Gastroesophageal sphincter (tissue), 4 donors: ENCODE measurements at regions not wholly inside any gene's neighbourhood (a gene's known extent, or its start where the extent isn't known, plus 50 kb on each side); places are given as distances from the start of the nearest gene placed in this dataset.
A peak's percentile ranks its signal among the peaks of the same experiment; 100 is the strongest.

Experiments
- ATAC-seq: fragments of 150-250 bp; one replicate; pipeline ENCODE4 v1.9.1; 2016; ENCODE audit warnings: mild to moderate bottlenecking, moderate library complexity
- H3K27ac ChIP-seq, 4 donors: fragments of 200-600 bp; sonication (generic) in 3 of 4; 1 replicate in 3 of 4; 2 replicates in 1 of 4; pipeline ENCODE4 v1.5.1; 2016 to 2019
- H3K27me3 ChIP-seq: fragments of 200-600 bp; sonication (generic); one replicate; pipeline ENCODE4 v1.5.1; 2019
- H3K36me3 ChIP-seq, 2 donors: fragments of 200-600 bp; sonication (generic); one replicate each; pipeline ENCODE4 v1.5.1; 2019; ENCODE audit warnings: control low read depth in 1 of 2
- H3K4me1 ChIP-seq, 3 donors: fragments of 200-600 bp; sonication (generic); 1 replicate in 2 of 3; 2 replicates in 1 of 3; pipeline ENCODE4 v1.5.1; 2016 to 2019; ENCODE audit warnings: control low read depth in 2 of 3
- H3K4me3 ChIP-seq, 2 donors: fragments of 200-600 bp; sonication (generic); one replicate each; pipeline ENCODE4 v1.5.1; 2019; ENCODE audit warnings: mild to moderate bottlenecking in 1 of 2, moderate library complexity in 1 of 2
- H3K9me3 ChIP-seq, 3 donors: fragments of 200-600 bp; sonication (generic); one replicate each; pipeline ENCODE4 v1.5.1; 2017 to 2019; ENCODE audit warnings: control low read depth in 2 of 3
- EP300 ChIP-seq: sonication (generic); formaldehyde crosslinking; IDR thresholded peaks from one replicate; pipeline ENCODE4 v1.6.1; 2017; ENCODE audit warnings: antibody characterized with exemption, mild to moderate bottlenecking
- POLR2A ChIP-seq, 2 donors: fragments of 450-650 bp; IDR thresholded peaks; one replicate each; pipeline ENCODE4 v1.6.1; 2017; ENCODE audit warnings: antibody characterized with exemption in 2 of 2, mild to moderate bottlenecking in 2 of 2, moderate library complexity in 1 of 2
- POLR2AphosphoS5 ChIP-seq: sonication (generic); formaldehyde crosslinking; IDR thresholded peaks from one replicate; pipeline ENCODE4 v1.6.1; 2017; ENCODE audit warnings: antibody characterized with exemption
- WGBS, 2 donors: methylation state at CpG; one replicate each; pipeline ENCODE4 v1.1.5; 2018; ENCODE audit warnings: low coverage in 1 of 2; 5-methylcytosine and 5-hydroxymethylcytosine counted together
- TF ChIP-seq, protein P1 (sequence below), 4 experiments: fragments of 200-600 bp in 2 of 4; fragments of 450-650 bp in 2 of 4; sonication (generic) in 1 of 4; IDR thresholded peaks; one replicate each; pipeline ENCODE4 v1.5.1; 2017 to 2019; ENCODE audit warnings: antibody characterized with exemption in 4 of 4, mild to moderate bottlenecking in 2 of 4, moderate library complexity in 2 of 4

DNA sequence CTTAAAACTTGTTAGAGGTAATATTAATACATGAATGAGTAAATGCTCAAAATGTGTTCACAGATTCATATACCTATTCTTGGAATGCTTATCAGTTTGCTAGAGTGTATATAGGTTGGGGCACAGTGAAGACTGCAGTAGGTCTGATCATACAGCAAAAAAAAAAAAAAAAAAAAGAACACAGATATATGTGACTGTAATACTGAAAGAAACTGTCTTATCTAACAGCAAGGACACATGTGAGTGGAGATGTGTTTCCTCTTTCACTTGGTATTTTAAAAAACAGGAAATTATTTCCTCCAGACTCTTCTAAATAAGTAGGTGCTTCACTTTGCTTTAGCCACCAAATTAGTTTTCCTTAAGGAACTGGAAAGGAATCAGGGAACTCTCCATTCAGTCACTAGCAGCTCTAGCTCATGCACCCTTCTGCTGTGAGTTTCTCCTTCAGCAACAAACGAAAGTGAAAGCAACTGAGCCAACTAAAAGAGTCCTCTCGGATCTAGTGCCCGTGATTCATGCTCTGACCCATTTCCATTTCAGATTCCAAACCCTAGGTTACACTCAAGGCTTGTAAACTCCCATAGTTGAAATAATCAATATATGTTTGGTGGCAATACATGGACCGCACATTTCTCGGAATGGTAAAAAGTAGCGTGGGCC lies 98.5 kb downstream of the DSEL start:
- no peak for ATAC-seq
- peak overlapping the region in 1 of 4 donors; percentile 18 for H3K27ac ChIP-seq
- peak overlapping the region in 1 of 2 donors; percentile 15 for H3K4me3 ChIP-seq
- no peaks in the 10 kb centered on the region for H3K36me3 ChIP-seq
- TF ChIP-seq POLR2A (IDR thresholded peaks at IDR 0.05) (no peak), EP300 (no peak)
- TF ChIP-seq, protein P1, sequence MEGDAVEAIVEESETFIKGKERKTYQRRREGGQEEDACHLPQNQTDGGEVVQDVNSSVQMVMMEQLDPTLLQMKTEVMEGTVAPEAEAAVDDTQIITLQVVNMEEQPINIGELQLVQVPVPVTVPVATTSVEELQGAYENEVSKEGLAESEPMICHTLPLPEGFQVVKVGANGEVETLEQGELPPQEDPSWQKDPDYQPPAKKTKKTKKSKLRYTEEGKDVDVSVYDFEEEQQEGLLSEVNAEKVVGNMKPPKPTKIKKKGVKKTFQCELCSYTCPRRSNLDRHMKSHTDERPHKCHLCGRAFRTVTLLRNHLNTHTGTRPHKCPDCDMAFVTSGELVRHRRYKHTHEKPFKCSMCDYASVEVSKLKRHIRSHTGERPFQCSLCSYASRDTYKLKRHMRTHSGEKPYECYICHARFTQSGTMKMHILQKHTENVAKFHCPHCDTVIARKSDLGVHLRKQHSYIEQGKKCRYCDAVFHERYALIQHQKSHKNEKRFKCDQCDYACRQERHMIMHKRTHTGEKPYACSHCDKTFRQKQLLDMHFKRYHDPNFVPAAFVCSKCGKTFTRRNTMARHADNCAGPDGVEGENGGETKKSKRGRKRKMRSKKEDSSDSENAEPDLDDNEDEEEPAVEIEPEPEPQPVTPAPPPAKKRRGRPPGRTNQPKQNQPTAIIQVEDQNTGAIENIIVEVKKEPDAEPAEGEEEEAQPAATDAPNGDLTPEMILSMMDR (IDR thresholded peaks at IDR 0.05) = no peak
- no peaks in the 10 kb centered on the region for H3K4me1 ChIP-seq
- H3K9me3 ChIP-seq = no peaks in the 10 kb centered on the region
- H3K27me3 ChIP-seq = no peaks in the 10 kb centered on the region
- WGBS, 2 donors = 10 to 49% methylated on average over 2 to 3 of the region's 6 CpGs

DNA sequence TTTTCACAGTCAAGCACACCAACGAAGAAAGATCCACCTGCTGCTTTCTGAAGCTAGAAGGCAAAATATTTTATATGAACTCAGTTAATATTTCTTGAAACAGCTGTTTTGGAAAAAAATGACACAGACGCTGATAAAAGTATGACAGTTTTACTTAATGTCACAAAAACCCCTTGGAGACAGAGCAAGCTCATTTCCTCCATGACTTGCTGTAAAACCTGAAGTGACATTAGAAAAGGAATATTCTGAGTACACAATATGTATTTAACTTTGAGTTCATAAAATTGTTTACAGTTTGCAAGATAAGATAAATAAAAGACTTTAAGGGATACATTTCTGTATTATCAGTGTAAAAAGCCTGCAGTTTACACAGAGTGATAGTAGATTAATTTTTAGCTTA lies 105.4 kb downstream of the DSEL start:
- Histone ChIP-seq H3K9me3 (no peaks in the 10 kb centered on the region), H3K4me3 (no peak overlapping the region), H3K36me3 (no peaks in the 10 kb centered on the region), H3K27me3 (no peaks in the 10 kb centered on the region), H3K4me1 (peaks cover 0 to 7% (median 0%) of the 10 kb centered on the region in 3 donors), H3K27ac (no peak overlapping the region)
- TF ChIP-seq EP300 = no peak
- WGBS, 2 donors = 3 to 5% methylated on average over 2 of the region's 2 CpGs
- no peak for ATAC-seq

DNA sequence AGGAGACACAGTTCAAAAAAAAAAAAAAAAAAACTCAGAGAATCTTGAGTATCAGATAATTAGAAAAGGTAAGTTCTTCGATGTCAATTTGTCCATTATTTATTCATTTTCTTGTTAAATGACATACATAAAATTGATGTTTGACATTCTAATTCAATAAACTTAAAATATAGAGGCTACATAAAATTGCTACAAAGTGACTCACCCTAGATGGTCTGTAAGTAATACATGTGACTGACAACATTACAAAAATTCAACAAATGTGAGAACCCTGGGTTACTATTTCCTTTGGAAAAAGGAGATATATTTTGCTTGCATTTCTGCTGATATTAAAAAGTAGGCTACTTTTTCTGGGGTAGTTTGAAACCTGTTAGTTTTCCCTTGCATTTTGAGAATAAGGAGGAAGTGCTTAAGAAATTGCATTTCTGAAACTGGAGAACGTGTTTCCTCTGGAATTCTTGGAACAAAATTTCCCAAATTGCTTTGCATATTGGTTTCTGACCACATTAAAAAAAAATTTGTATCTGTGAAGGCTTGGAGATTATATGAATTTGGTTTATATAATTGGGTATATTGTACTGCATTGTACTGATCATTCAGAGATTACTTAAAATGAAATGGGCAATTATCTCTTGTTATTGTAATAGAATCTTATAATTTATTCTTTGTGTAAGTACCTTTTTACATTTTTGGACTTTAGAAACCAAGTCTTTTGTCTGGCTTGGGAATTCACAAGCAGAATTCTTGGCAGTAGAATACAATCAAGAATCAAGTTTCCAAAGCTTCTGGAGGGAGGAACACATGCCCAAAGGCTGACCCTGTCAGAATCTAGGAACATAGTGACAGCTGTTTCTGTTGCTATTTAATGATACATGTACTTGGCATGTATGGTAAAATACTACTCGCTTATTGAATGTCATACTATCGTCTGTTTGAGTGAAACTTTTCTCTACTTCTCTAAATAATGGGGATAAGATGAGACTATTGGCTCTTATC lies 106.1 kb downstream of the DSEL start:
- no peak for ATAC-seq
- peaks cover 0 to 7% (median 0%) of the 10 kb centered on the region in 3 donors for H3K4me1 ChIP-seq
- H3K36me3 ChIP-seq = no peaks in the 10 kb centered on the region
- H3K27ac ChIP-seq = no peak overlapping the region
- H3K27me3 ChIP-seq = no peaks in the 10 kb centered on the region
- 30 to 37% methylated on average over 4 of the region's 4 CpGs for WGBS, 2 donors
- TF ChIP-seq POLR2AphosphoS5 (no peak), POLR2A (IDR thresholded peaks at IDR 0.05) (no peak), EP300 (no peak)
- TF ChIP-seq, protein P1 (IDR thresholded peaks at IDR 0.05) = no peak
- no peak overlapping the region for H3K4me3 ChIP-seq
- H3K9me3 ChIP-seq = no peaks in the 10 kb centered on the region

DNA sequence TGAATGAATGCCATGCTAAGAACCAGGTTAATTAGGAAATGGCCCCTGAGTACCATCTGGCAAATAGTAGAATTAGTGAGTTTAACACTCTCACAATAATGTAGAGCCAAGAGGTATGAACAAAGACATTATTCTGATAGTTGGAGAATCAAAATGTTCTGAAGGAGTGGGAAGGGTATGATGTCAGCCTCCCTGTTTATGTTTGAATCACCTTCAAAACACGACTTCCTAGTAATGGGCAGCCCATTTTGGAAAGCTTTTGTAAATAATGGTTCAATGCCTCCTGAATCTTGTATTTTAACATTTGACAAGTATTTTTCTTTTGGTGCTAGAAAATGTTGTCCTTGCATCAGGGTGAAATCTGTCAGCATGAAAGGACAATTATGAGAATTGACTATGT lies 108.3 kb downstream of the DSEL start:
- no peaks in the 10 kb centered on the region for H3K27me3 ChIP-seq
- H3K4me1 ChIP-seq = peaks cover 0 to 7% (median 0%) of the 10 kb centered on the region in 3 donors
- no peak for ATAC-seq
- no peaks in the 10 kb centered on the region for H3K36me3 ChIP-seq
- H3K27ac ChIP-seq = no peak overlapping the region
- TF ChIP-seq POLR2A (IDR thresholded peaks at IDR 0.05) (no peak), POLR2AphosphoS5 (no peak), EP300 (no peak)
- TF ChIP-seq, protein P1 (IDR thresholded peaks at IDR 0.05) = no peak
- H3K4me3 ChIP-seq = no peak overlapping the region
- H3K9me3 ChIP-seq = no peaks in the 10 kb centered on the region
- 7 to 45% methylated on average over 1 of the region's 1 CpG for WGBS, 2 donors

DNA sequence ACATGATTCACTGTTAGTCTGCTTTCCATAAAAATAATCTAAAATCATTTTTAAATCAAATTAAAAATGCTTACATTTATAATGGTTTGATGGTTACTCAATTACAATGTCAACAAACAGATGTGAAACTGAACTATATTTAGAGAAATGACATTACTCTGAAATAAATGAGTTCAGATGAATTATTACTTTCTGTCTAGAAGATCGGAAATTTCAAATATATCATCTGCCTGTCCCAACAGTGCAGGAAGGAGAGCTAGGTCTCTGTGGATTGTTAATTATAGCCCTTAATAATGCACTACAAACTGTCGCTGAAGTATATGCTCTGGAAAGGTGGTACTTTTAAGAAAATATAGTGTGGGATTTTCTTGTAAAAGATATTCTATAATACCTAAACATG lies 109.8 kb downstream of the DSEL start:
- no peaks in the 10 kb centered on the region for H3K9me3 ChIP-seq
- no peaks in the 10 kb centered on the region for H3K36me3 ChIP-seq
- no peak for TF ChIP-seq POLR2A (IDR thresholded peaks at IDR 0.05)
- H3K27me3 ChIP-seq = no peaks in the 10 kb centered on the region
- no peak overlapping the region for H3K4me3 ChIP-seq
- ATAC-seq = no peak
- H3K4me1 ChIP-seq = peaks cover 0 to 7% (median 0%) of the 10 kb centered on the region in 3 donors
- WGBS, 2 donors = 35 to 46% methylated on average over 2 of the region's 2 CpGs
- H3K27ac ChIP-seq = no peak overlapping the region
